SW480 (cell line): ENCODE measurements at regions not wholly inside any gene's neighbourhood (a gene's known extent, or its start where the extent isn't known, plus 50 kb on each side); places are given as distances from the start of the nearest gene placed in this dataset.

Source experiments
- DNase-seq: peaks from one replicate; pipeline ENCODE4 v3.0.0-alpha.2; 2016; ENCODE audit warnings: low spot score

DNA sequence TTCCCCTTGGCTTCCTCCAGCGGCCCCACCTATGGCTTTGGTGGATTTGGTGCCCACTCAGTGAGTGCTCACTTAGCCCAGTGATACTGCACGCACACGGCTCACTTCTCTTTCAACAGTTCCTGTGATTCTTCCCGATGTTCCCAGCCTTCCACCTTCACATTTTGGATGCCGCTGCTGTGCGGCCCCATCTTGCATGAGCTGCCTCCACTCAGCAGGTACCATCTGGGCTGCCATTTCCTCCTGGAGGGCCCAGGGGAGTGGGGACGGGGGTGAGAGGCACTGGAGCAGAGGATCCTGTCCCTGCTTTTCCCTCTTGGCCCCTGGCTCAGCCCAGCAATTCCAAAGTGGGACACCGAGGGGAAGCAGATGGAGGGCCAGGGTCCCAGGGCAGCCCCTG, 323.3 kb upstream of the ZNF32 start:
- no peak for DNase-seq

DNA sequence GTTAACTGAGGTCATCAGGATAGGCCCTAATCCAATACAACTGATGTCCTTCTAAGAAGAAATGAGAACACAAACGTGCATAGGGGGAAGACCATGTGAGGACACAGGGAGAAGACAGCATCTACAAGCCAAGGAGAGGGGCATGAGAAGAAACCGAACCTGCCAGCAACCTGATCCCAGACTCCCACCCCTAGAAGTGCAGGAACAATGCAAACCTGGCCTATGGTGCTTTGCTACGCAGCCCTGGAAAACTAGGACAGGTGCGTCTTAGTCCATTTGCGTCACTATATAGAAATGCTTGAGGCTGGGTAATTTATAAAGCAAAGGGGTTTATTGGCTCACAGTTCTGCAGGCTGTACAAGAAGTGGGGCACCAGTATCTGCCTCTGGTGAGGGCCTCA, 322.6 kb upstream of the ZNF32 start:
- no peak for DNase-seq

DNA sequence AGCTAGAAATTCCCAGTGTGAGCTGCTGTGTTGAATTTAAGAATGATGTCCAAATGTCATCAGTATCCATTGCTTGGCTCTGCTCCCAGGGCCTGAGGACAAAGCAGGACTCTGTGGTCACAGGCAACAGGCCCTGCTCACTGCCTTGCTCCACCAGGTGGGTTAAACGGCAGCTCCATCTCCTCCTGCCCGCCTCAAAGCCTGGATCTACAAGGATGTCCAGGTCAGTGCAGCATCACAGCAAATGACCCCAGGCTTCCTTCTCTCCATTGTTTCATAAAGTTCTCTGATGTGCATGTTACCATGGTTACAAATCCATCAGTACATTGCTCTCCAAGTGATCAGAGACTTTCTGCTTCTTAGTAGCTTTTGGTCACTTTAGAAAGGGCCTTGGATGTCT, 322.0 kb upstream of the ZNF32 start:
- DNase-seq: no peak

DNA sequence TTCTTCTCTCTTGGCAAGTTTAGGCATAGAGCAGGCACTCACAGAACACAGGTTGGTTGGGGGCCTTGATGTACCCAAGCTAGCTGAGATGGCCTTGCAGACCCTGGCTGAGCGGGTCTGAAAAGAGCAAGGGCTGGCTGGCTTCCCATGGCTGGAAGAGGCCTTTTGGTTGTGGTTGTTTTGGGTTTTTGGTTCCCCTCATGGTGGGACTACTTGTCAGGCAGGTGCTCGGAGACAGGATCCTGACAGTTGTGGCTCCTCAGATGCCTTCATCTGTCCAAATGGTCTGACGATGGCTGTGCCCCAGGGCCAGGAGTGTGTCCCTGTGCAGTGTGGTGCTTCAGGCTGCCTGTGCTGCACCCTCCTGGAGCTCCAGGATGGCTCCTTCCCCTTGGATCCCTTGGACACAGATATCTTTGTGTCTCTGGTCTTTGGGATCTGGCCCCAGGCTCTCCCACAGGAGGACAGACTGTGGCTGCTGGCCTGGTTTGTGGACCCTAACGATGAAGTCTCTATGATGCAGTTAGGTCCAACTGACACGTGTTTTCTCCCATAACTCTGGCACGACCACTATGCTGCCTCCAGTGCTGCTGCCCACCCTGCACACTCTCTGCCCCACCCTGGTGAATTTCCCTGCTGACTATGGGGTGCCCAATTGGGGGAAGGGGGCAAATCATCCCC, 321.5 kb upstream of the ZNF32 start:
- no peak for DNase-seq

DNA sequence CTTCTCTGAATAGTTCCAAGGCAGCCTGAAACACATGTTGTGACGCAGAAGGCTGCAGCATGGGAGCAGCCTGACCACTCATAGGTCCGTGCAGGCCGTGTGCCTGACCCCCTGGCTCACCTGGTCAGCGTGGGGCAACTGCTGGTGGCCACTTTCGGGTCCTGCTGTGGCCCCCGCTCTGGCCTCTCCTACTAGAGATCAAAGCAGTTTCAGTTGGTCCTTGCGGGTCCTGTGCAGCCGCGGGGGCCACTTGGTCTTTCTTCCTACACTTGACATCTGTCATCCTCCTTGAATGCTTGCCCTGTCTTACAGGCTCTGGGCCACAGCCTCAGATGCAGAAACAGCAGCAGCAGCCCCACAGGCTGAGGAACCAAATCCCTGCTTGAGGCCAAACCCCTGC, 320.8 kb upstream of the ZNF32 start:
- DNase-seq: no peak

DNA sequence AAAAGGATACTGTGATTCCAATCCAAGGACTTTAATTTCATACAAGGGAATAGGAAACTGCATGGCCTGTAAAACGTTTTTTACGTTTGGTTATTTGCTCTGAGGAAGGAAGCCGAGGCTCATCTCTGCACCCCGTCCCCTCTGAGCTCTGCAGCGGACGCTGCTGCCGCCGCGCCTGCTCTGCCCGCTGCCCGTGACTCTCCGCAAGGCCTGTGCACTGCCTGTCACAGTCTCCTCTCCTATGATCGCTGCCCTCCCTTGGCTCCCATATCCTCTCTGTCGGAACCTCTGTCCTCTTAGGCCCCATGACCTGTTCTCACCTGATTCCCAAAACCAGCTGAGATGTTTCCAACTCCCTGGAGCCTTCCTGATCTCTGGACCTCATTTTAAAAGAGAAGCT, 320.3 kb upstream of the ZNF32 start:
- DNase-seq: no peak

DNA sequence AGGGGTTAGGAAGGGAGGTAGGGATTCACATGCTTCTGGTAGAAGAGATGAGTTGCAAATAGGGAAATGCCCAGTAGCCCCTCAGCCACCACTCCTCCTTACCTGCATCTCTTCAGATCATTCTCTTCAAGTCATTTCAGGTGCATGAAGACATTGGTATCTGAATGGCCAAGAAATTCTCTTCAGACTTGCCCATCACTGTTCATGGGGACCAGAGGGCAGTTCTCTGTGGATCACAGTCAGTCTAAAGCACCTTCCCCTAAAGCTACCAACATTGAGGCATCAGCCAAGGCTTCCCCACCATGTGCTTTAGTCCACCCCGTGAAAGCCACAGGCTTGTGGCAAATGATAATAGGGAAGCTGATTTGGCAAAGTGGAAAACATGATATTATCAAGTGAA, 319.4 kb upstream of the ZNF32 start:
- no peak for DNase-seq

DNA sequence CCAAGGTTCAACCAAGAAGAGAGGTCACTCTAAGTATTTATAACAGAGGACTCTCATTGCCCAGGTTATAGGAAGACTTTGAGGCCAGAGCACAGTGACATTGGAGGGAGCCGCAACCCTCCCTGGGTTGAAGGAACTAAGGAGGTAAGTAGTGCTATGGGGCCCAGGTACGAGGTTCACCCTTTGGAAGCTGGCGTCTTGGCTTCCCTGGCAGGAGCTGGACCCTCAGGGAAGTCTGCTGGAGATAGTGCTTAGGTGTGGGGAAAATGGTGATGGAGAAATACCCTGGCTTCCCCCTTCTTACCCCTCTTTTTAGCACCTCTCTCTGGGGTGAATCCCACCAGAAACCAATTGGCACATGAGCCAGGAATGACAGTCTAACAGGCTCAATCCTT, 317.9 kb upstream of the ZNF32 start:
- no peak for DNase-seq

DNA sequence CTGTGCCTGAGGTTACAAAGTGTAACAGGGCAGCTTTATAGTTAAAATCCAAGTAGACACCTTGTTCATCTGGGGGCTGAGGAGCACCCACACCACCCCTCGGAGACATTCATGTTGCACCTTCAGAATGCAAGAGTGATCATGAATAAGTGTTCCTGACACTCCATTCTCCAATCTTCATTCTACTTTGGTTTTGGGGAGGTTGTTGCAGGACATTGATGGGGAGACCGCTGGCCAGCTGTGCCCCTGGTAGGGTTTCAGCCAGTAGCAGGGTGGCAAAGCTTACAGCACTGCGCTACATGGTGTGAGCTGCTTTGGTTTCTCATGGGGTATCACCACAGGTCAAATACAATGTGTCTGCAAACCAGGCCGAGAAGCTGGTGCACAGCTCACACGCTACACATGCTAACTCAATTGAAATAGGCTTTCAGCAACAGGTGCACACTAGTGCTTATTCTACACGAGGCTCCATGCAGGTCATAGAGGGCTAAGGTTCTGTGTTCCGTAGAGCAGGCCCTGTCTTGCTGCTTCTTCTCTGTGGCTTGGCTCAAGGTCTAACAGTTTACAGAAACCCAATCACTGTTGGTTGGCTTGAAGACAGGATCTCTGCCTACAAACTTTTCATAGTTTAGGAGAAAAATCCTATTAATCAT, 317.4 kb upstream of the ZNF32 start:
- no peak for DNase-seq

DNA sequence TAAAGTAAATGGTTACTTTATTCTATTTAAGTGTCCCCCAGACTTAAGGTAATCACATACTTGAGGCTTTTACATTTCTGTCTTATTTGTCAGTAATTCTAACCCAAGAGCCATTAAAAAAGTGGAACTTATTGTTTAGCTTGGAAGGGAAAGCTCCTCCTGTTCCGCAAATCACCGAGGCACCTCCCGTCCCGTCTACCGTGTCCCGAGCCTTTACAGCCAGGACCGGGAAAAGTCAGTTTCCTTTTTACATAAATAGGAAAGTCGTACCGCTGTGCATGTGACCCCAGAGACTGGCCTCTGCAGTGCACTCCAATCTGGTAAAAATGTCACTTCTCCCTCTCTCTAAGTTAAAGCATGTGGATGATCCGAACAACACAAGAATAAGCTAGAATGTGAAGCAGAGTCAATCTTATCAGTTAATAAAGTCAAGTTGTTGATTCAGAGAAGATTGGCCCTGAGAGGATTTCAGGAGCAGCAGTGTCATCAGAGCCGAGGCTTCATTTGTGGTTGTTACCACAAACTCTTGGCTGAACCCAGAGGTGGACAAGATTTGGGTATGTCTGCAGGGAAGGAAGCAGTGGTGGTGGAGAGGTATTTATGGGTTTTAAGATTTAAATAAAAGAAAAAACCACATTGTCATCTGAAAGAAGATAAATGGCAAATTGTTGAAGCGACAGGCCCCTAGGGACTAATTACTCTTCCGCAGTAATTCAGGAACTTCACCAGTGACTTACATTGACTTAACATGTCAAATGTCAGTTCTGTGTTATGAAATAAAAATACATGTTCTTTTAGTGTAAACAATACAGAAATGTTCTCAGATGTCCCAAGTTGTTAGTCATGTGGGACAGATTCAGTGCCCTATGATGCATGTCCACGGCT, 316.6 kb upstream of the ZNF32 start:
- no peak for DNase-seq

DNA sequence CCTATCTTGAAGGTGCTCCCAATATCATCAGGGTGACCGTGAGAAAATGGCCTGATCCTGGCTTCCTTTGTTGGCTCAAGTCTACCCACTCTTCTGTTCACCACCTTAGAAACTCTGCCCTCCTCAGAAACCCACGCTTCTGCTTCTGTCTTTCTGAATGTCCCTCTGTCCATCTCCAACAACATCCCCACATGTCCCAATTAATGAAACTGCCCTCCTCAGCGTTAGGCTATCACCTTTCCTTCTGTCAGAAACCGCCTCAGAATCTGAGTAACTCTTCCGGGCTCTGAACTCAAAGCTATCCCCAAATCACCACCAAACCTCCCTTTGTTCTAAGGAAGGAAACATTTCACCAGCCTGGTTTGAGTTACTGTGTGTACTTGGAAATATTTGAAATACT, 315.8 kb upstream of the ZNF32 start:
- DNase-seq: no peak

DNA sequence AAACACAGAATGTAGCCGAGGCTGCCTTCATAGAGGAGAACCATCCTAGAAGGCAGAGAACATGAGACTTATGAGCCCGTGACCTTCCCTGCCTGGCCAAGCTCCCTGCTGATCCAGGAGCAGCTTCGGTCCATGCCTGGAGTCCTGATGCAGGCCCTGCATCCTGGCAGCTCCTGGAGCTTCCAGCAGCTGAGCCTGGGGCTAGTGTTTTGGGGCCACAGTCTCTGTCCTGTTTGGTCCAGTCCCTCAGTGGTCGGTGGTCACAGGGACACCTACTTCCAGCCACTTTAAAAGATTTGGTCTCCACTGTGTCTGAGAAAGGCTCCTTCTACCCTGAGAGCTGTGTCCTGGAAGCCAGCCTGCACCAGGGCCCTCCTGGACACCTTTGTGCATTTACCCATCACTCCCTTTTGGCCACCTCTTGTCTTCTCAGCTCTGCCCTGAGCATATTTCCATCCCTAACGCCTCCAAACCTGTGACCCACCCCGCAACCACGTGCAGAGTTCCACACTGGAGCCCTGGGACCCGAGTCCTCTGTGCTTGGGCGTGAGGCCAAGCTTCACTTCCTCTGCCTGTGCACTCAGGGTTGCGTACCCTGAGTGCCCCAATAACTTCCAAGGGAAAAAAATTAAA, 315.2 kb upstream of the ZNF32 start:
- no peak for DNase-seq

DNA sequence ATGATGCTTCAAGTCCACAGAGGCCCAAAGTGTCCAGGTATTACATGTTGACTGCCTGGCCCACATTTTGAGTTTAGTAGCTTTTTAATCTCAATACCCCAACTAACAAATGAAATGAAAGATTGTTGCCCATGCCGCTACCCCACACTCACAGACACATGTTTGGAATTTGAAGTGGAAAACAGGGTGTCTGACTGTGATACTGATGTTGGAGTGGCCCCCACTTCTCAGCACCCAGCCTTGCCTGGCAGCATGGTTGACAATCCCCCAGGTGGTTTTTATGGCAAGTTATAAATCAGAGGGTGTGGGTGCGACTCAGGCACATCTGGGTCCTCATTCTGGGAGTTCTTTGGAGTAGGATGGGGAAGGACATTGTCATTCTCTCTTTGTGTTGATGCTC, 314.7 kb upstream of the ZNF32 start:
- DNase-seq: no peak

DNA sequence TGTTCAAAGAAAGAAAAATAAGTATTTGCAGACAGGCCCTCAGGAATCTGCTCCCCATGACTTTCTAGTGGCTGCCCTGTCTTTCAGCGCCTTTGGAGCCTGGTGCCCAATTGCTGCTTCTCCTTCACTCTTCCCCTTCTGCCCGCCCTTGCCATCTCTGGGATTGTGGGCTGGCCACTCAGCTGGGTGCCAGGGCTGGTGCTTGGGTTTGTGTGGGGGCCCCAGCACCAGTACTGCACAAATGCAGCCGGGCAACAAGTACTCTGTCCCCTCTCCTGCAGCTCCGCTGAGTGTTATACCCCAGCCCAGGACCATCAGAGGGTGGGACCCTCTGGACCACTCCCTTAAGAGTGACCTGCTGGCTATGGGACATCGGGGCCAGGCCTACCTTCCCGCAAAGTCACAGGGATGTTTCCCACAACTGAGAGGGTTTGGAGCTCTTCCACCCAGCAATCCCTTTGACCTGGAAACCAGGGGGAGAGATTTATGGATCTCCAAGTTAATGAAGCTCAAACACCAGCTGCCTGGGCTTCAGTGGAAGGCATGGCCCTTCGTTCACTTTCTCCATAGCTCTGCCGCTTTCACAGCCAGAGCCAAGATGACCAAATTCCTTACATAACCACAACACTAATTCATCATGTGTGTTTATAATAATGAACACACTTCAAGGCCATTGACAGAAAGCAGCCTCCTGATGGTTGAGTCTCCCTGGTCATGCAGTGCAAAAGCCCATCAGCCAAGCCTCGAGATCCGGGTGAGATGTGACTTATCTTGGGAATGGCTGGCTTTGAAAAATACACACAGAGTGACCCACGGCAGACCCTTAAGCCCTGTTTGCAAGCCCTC, 313.9 kb upstream of the ZNF32 start:
- DNase-seq: no peak

DNA sequence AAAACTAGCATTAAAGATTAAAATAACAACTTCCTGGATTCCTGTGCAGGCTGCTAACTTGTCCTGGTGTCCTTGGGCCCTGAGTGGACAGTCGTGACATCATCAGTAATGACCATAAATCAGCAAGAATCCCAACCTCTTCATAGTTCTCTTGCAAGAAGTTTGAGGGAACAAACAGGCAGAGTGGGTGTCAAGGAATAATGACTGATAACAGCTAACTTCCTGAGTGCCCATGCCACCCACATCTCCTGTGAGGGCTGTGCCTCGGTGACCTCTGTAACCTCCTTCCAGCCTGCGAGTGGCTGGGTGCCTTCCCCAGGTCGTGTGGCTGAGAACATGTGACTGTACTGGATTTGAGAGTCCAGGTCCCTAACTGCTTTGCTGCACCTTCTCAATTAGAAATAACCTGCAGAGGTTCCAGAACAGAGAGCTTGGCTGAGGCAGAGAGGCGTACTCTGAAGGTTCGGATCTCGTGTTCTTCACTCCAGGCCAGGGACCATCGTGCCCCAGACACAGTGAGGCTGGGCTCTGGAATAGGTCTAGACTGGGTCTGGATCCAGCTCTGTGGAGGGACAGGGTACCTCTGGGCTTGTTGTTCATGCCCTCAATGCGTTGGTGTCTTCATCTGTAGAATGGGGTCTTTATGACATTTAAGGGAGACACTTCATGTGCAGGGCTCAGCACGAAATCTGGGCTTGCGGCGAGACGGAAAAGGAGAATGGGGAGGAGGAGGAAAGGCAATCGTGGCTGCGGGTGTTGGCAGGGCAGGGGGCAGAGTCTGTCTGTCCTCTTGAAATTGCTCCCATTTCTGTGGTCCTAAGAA, 313.1 kb upstream of the ZNF32 start:
- no peak for DNase-seq

DNA sequence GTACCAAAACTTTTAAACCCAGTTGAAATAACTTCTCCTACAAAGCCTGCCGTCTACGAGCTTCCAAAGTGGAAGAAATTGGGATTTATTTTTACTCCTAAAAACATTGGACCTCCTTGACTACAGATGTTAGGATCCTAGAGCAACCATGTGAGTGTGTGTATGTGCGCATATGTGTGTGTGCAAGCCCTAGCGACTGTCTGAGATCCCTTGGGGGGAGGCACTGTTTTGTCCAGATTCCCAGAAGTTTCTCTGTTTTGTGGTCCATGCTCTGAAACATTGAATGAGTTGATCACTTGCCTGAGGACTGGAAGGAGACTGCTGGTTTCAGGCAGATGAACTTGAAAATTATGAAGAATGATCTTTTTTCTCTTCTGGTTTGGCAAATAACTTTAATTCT, 312.3 kb upstream of the ZNF32 start:
- no peak for DNase-seq

DNA sequence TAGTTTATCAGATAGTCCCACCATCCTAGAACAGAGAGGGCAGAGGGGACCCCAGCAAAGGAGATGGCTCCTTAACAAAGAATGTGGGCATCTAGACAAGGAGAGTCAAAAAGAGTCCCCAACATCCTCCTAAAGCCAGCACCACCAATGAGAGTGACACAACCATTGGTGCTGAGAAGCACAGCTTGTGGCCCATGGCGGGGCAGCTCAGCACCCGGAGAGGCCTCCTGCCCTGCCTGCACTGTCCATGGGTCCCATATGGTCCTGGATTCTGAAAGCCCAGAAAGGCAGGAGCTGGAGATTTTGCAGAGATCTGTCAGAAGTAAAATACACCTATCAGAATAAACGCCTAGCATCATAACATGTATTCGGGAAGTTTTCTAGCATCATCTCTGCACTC, 311.8 kb upstream of the ZNF32 start:
- DNase-seq: no peak

DNA sequence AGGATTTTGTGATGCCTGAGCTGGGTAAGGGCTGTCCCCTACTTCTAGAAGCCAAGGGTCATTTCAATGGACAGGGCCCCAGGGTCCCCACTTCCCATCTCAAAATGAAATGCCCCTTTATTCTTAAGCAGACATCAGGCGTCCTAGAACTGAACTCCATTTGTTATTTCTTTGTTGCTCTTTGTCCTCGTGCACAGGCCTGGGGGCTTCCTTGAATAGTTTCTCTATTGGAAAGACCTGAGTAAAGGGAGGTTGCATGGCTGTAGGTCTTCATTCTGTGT, 311.4 kb upstream of the ZNF32 start:
- DNase-seq: no peak

DNA sequence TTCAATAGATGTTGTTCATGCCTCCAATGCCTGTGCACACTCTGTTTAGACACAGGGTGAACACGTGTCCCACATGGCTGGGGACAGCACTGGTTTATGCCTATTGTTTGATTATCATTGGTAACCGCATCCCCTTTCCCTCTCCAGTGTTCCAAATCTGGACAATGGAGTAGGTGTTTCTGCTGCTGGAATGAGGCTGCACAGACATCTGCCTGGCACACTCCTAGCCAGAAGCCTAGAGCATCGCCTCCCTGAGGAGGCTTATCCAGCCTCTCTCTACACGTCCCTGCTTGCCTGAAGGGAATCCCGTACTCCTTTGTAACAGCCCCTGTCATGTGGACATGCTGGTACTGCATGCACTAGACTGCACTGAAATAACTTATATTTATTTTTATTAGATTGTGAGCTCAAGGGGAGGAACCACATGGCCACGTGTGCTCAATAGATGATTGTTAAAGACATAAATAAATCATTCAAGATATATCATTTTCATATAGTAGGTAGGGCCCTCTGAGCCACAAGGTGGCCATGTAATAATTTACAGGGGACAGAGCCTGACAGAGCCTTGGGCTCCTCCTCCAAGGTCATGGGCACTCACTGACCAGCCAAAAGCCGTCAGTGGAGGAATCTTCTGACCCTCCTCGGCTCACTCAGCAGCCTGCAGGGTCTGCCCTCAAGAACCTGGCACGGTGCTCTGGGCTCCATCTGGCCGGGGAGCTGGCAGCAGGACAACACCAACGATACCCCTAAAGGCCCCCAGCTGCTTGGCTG, 310.9 kb upstream of the ZNF32 start:
- no peak for DNase-seq

DNA sequence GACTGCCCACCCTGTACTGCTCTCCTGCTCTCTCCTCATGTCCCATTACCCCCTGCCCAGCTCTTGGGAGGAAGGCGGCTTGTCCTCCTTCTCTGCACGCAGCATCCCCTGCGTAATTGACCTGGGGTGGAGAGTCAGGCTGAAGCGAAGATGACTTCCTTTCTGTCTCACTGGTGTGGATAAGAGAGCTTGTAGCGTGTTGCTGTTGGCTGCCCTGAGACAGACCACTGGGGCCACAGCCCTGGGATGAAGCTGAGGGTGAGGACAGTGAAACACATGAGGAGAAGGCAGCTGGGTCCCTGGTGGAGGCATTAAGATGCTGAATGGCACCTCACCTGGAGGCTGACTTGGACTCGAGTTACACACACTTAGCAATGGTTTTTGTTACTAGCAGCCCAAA, 310.3 kb upstream of the ZNF32 start:
- DNase-seq: no peak

DNA sequence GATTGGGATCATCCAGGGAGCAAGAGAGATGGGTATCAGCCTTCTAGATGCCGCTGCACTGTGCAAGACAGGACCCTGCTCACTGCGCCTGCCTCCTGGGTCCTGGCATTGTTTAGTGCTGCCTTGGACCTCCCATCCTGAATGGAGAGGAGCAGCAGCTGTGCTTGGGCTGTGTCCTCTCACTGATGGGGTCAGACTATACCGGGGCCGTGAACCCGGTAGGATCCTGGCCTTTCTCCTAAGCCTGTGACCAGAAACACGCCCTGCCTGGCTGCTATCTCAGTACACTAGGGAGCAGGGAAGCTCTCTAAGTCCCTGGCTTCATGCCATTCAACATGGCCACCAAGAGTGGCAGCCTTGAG, 309.4 kb upstream of the ZNF32 start:
- no peak for DNase-seq
